K562 (cell line): ENCODE measurements at regions not wholly inside any gene's neighbourhood (a gene's known extent, or its start where the extent isn't known, plus 50 kb on each side); places are given as distances from the start of the nearest gene placed in this dataset.

Experiments
- ATAC-seq: fragments of 200-7000 bp; cut with Tn5 transposase; 3 replicates; pipeline ENCODE4 v1.9.1; 2020; ENCODE audit warnings: moderate library complexity
- BruUV-seq: library from RNA; stranded (reverse); fragments of 400-500 nt; replicated peaks from 2 replicates; lab custom pipeline; 2021; lab: Mats Ljungman, UMichigan
- CTCF ChIA-PET: fragments of 300-600 bp; formaldehyde crosslinking; extraction: SDS; loops from one replicate; lab custom pipeline; 2021; ENCODE audit warnings: low intra/inter-chr PET ratio; lab: Yijun Ruan, JAX
- POLR2A ChIA-PET: fragments of 300-600, 350-650 bp; sonication (Branson Sonifier 250); formaldehyde crosslinking; extraction: SDS; loops from one replicate; lab custom pipeline; 2021; ENCODE audit warnings: antibody characterized with exemption, inconsistent platforms; lab: Yijun Ruan, JAX
- DNase-seq, 4 experiments: peaks; one replicate each; pipeline versions ENCODE4 v3.0.0 to v3.0.0-alpha.2; 2011 to 2018; ENCODE audit warnings: low spot score in 3 of 4, mixed read lengths in 3 of 4; ENCODE audit errors: extremely low read depth in 1 of 4
- FAIRE-seq: peaks from 2 replicates; lab custom pipeline; 2011; peaks lifted over from hg19 to GRCh38; lab: Jason Lieb, UNC
- H2AFZ ChIP-seq: 2 replicates; pipeline ENCODE4 v1.6.0; 2011; ENCODE audit warnings: low read depth, low read length, control low read depth, inconsistent platforms
- H3K27ac ChIP-seq: fragments of 200-600 bp; 3 replicates; pipeline ENCODE4 v1.8.0; 2011; ENCODE audit warnings: low read depth, mild to moderate bottlenecking, control low read depth, inconsistent platforms, low read length, moderate library complexity, mixed read lengths; ENCODE audit errors: extremely low read depth
- H3K27me3 ChIP-seq, 2 experiments: fragments of 300-600 bp in 1 of 2; 2 replicates in 1 of 2; 3 replicates in 1 of 2; pipeline versions ENCODE4 v1.6.0 to v1.8.0; 2011; ENCODE audit warnings: inconsistent platforms in 2 of 2, low read length in 2 of 2, mild to moderate bottlenecking in 1 of 2, mixed read lengths in 1 of 2, moderate library complexity in 1 of 2; ENCODE audit not compliant: control insufficient read depth in 2 of 2, insufficient read depth in 2 of 2
- H3K36me3 ChIP-seq: fragments of 300-600 bp; 3 replicates; pipeline ENCODE4 v1.8.0; 2011; ENCODE audit warnings: mild to moderate bottlenecking, low read length, inconsistent platforms; ENCODE audit not compliant: control insufficient read depth, insufficient read depth
- H3K4me1 ChIP-seq, 2 experiments: fragments of 200-600 bp in 1 of 2; replicated peaks in 1 of 2; 2 replicates in 1 of 2; 3 replicates in 1 of 2; pipeline versions ENCODE4 v1.5.1 to v1.8.0; 2011; ENCODE audit warnings: inconsistent platforms in 2 of 2, low read length in 2 of 2, mild to moderate bottlenecking in 1 of 2, mixed read lengths in 1 of 2, moderate library complexity in 1 of 2; ENCODE audit not compliant: control insufficient read depth in 2 of 2, insufficient read depth in 2 of 2
- H3K4me2 ChIP-seq: 2 replicates; pipeline ENCODE4 v1.6.1; 2011; ENCODE audit warnings: low read length, control low read depth, inconsistent platforms, mixed read lengths; ENCODE audit not compliant: insufficient read depth
- H3K4me3 ChIP-seq: fragments of 200-600 bp; sonication (generic), shearing (Covaris generic); 2 replicates; pipeline ENCODE4 v1.5.1; 2016; ENCODE audit warnings: control low read depth, inconsistent platforms
- H3K79me2 ChIP-seq: fragments of 200-600 bp; 3 replicates; pipeline ENCODE4 v1.8.0; 2011; ENCODE audit warnings: low read length, inconsistent platforms; ENCODE audit not compliant: control insufficient read depth, insufficient read depth
- H3K9ac ChIP-seq, 2 experiments: 2 replicates each; pipeline versions ENCODE4 v1.6.0 to v1.6.1; 2011; ENCODE audit warnings: low read depth in 2 of 2, low read length in 2 of 2, control low read depth in 1 of 2, inconsistent platforms in 1 of 2, mild to moderate bottlenecking in 1 of 2, mixed read lengths in 1 of 2; ENCODE audit not compliant: insufficient read depth in 1 of 2
- H3K9me1 ChIP-seq: one replicate; pipeline ENCODE4 v1.6.0; 2011; ENCODE audit warnings: inconsistent platforms, mild to moderate bottlenecking, low read length, moderate library complexity; ENCODE audit not compliant: control insufficient read depth, insufficient read depth
- H3K9me3 ChIP-seq: replicated peaks from 2 replicates; pipeline ENCODE4 v1.5.1; 2011; ENCODE audit warnings: low read depth, low read length, inconsistent platforms; ENCODE audit not compliant: control insufficient read depth, insufficient read depth
- H4K20me1 ChIP-seq: replicated peaks from 2 replicates; pipeline ENCODE4 v1.6.1; 2011; ENCODE audit warnings: low read length, inconsistent platforms, mixed read lengths; ENCODE audit not compliant: control insufficient read depth, insufficient read depth
- ERF ChIP-seq: fragments of 450-650 bp; formaldehyde crosslinking; IDR thresholded peaks from 2 replicates; pipeline ENCODE4 v1.4.0; 2020; ENCODE audit warnings: mild to moderate bottlenecking, mixed read lengths
- HEY1 ChIP-seq: fragments of 250-450 bp; sonication (Bioruptor Pico); IDR thresholded peaks from 2 replicates; pipeline ENCODE4 v1.5.0; 2020; ENCODE audit warnings: mild to moderate bottlenecking, moderate library complexity, borderline replicate concordance
- KDM1A ChIP-seq, 2 experiments: fragments of 450-650 bp; IDR thresholded peaks; 2 replicates each; pipeline ENCODE4 v1.6.1; 2016; ENCODE audit warnings: mild to moderate bottlenecking in 2 of 2
- NCOA2 ChIP-seq, 2 experiments: fragments of 450-650 bp; IDR thresholded peaks; 2 replicates each; pipeline ENCODE4 v1.6.1; 2018; ENCODE audit warnings: mild to moderate bottlenecking in 2 of 2, moderate library complexity in 1 of 2; ENCODE audit not compliant: partially characterized antibody in 2 of 2
- SNIP1 ChIP-seq: fragments of 450-650 bp; IDR thresholded peaks from 2 replicates; pipeline ENCODE4 v1.7.1; 2017; ENCODE audit warnings: low read depth, mild to moderate bottlenecking
- STAT5B ChIP-seq: fragments of 250-450 bp; sonication (Bioruptor Pico); IDR thresholded peaks from 2 replicates; pipeline ENCODE4 v1.8.0; 2021; ENCODE audit warnings: mild to moderate bottlenecking, inconsistent platforms
- ZNF140 ChIP-seq: fragments of 250-450 bp; sonication (Bioruptor Pico); IDR thresholded peaks from 2 replicates; pipeline ENCODE4 v1.8.0; 2021; ENCODE audit warnings: moderate library complexity, mild to moderate bottlenecking, inconsistent platforms
- WGBS: fragments of 100-300 bp; shearing (Covaris generic); methylation state at CpG from one replicate; pipeline ENCODE4 v1.1.6; 2016; ENCODE audit warnings: low coverage, mixed read lengths; ENCODE audit not compliant: insufficient coverage; ENCODE audit errors: missing lambda C conversion rate; 5-methylcytosine and 5-hydroxymethylcytosine counted together
- in situ Hi-C: fragments of 300-500 bp; cut with MboI; formaldehyde crosslinking; loops from 4 replicates; pipeline ENCODE4 v1.15.0; 2018; ENCODE audit warnings: inconsistent platforms, mixed read lengths
- intact Hi-C: fragments of 100-400 bp; cut with micrococcal nuclease; formaldehyde crosslinking; loops from 2 replicates; pipeline ENCODE4 v1.14.2; 2022
- TF ChIP-seq, protein P1 (sequence below): fragments of 250-450 bp; sonication (Bioruptor Pico); IDR thresholded peaks from 2 replicates; pipeline ENCODE4 v1.5.0; 2021; ENCODE audit warnings: mild to moderate bottlenecking, borderline replicate concordance
- TF ChIP-seq, protein P2 (sequence below): fragments of 250-450 bp; sonication (Bioruptor Pico); IDR thresholded peaks from 2 replicates; pipeline ENCODE4 v1.9.0; 2021; ENCODE audit warnings: mild to moderate bottlenecking, inconsistent platforms

DNA sequence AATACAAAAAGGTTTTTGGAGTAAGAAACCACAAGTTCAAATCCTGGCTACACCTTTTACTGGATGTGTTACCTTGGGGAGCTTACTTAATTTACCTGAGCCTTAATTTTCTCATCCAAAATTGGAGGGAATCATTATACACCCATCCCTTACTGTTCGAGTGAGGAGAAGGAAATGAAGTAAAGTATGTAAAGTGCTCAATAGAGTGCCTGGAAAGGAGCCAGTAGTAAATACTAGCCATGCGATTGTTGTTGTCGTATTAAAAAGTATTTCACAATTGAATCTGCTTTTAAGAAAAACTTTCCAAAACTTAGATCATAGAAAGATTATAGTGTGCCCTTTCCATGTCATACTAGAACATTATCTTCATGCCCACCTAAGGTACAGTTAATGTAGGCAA, 124.5 kb downstream of the ATXN3L start:
- 64% methylated on average over 3 of the region's 3 CpGs for WGBS
- no peak for FAIRE-seq

More for the DNA sequence above, 124.5 kb downstream of the ATXN3L start:
- CTCF ChIA-PET: no interaction called here
- Histone ChIP-seq H3K27me3 (no peaks in the 10 kb centered on the region), H2AFZ (no peak overlapping the region), H3K4me2 (no peak overlapping the region), H3K9me3 (no peaks in the 10 kb centered on the region), H3K9ac (no peak overlapping the region), H3K27ac (no peak overlapping the region), H3K79me2 (no peaks in the 10 kb centered on the region), H4K20me1 (no peaks in the 10 kb centered on the region), H3K9me1 (no peaks in the 10 kb centered on the region)
- intact Hi-C loops: no loop called here
- TF ChIP-seq STAT5B (CRISPR knock-in tag) (no peak), ERF (CRISPR knock-in tag) (no peak), KDM1A (IDR thresholded peaks at IDR 0.05) (no peak), ZNF140 (CRISPR knock-in tag) (no peak), HEY1 (CRISPR knock-in tag) (no peak), NCOA2 (IDR thresholded peaks at IDR 0.05; ENCODE audit: partially characterized antibody in 2 of 2) (no peak), SNIP1 (no peak)
- TF ChIP-seq, protein P1, sequence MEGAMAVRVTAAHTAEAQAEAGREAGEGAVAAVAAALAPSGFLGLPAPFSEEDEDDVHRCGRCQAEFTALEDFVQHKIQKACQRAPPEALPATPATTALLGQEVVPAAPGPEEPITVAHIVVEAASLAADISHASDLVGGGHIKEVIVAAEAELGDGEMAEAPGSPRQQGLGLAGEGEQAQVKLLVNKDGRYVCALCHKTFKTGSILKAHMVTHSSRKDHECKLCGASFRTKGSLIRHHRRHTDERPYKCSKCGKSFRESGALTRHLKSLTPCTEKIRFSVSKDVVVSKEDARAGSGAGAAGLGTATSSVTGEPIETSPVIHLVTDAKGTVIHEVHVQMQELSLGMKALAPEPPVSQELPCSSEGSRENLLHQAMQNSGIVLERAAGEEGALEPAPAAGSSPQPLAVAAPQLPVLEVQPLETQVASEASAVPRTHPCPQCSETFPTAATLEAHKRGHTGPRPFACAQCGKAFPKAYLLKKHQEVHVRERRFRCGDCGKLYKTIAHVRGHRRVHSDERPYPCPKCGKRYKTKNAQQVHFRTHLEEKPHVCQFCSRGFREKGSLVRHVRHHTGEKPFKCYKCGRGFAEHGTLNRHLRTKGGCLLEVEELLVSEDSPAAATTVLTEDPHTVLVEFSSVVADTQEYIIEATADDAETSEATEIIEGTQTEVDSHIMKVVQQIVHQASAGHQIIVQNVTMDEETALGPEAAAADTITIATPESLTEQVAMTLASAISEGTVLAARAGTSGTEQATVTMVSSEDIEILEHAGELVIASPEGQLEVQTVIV (CRISPR knock-in tag): no peak
- TF ChIP-seq, protein P2, sequence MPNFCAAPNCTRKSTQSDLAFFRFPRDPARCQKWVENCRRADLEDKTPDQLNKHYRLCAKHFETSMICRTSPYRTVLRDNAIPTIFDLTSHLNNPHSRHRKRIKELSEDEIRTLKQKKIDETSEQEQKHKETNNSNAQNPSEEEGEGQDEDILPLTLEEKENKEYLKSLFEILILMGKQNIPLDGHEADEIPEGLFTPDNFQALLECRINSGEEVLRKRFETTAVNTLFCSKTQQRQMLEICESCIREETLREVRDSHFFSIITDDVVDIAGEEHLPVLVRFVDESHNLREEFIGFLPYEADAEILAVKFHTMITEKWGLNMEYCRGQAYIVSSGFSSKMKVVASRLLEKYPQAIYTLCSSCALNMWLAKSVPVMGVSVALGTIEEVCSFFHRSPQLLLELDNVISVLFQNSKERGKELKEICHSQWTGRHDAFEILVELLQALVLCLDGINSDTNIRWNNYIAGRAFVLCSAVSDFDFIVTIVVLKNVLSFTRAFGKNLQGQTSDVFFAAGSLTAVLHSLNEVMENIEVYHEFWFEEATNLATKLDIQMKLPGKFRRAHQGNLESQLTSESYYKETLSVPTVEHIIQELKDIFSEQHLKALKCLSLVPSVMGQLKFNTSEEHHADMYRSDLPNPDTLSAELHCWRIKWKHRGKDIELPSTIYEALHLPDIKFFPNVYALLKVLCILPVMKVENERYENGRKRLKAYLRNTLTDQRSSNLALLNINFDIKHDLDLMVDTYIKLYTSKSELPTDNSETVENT (CRISPR knock-in tag): no peak
- TF ChIP-seq, all 486 proteins: peak for 0
- Histone ChIP-seq H3K36me3 (no peaks in the 10 kb centered on the region), H3K4me1 (no peaks in the 10 kb centered on the region; a peak in 3 of 5 replicates), H3K4me3 (no peak overlapping the region)
- in situ Hi-C loops: no loop called here
- BruUV-seq: no TSS peak
- DNase-seq (no peak), ATAC-seq (no peak)
- POLR2A ChIA-PET: interaction anchor here (0.6 kb wide), 1 partner anchor 107 kb away, joined by 3 read pairs; no protein-coding TSS in a partner anchor
